Stimulated activated CD8-positive, alpha-beta memory T cell treated with anti-CD3 and anti-CD28 coated beads, Interleukin-12 subunit alpha, Interleukin-12 subunit beta, amount 100 ng/mL, for 4 hours (primary cell): ENCODE measurements at regions not wholly inside any gene's neighbourhood (a gene's known extent, or its start where the extent isn't known, plus 50 kb on each side); places are given as distances from the start of the nearest gene placed in this dataset.
"Not testable (repeated sequence)": the region's sequence is repeated elsewhere in the genome, so short reads cannot be mapped to it uniquely, and the experiment has no call there.

ENCODE experiments used
- DNase-seq: peaks from one replicate; pipeline ENCODE4 v3.0.0-alpha.2; 2020; ENCODE audit warnings: low read depth

- no peak for DNase-seq
These were observed 118.1 kb upstream of the SLC38A2 start for GRCh38 chr12:46490635-46491034.

- no peak for DNase-seq
These were observed 117.4 kb upstream of the SLC38A2 start for GRCh38 chr12:46489951-46490388.

GRCh38 chr12:46487567-46488131, 115.1 kb upstream of the SLC38A2 start:
- DNase-seq: no peak

GRCh38 chr12:46486588-46486987, 114.0 kb upstream of the SLC38A2 start:
- no peak for DNase-seq

- no peak for DNase-seq
These were observed 113.3 kb upstream of the SLC38A2 start for GRCh38 chr12:46485853-46486252.

- DNase-seq: no peak
These were observed 112.0 kb upstream of the SLC38A2 start for GRCh38 chr12:46484396-46485061.

- no peak for DNase-seq
These were observed 111.2 kb upstream of the SLC38A2 start for GRCh38 chr12:46483572-46484395.

- no peak for DNase-seq
These were observed 108.2 kb upstream of the SLC38A2 start for GRCh38 chr12:46480724-46481123.

GRCh38 chr12:46480316-46480715, 107.7 kb upstream of the SLC38A2 start:
- DNase-seq: no peak

- no peak for DNase-seq
These were observed 105.5 kb upstream of the SLC38A2 start for GRCh38 chr12:46478123-46478522.

- DNase-seq: no peak
These were observed 105.0 kb upstream of the SLC38A2 start for GRCh38 chr12:46477541-46477940.

- DNase-seq: no peak
These were observed 103.5 kb upstream of the SLC38A2 start for GRCh38 chr12:46475972-46476645.

GRCh38 chr12:46474385-46474784, 101.8 kb upstream of the SLC38A2 start:
- DNase-seq: not testable (repeated sequence)

GRCh38 chr12:46473634-46474329, 101.2 kb upstream of the SLC38A2 start:
- no peak for DNase-seq

- DNase-seq: no peak
These were observed 100.5 kb upstream of the SLC38A2 start for GRCh38 chr12:46472893-46473633.

- no peak for DNase-seq
These were observed 99.7 kb upstream of the SLC38A2 start for GRCh38 chr12:46472144-46472705.

GRCh38 chr12:46471404-46471803, 98.8 kb upstream of the SLC38A2 start:
- DNase-seq: no peak

- no peak for DNase-seq
These were observed 98.4 kb upstream of the SLC38A2 start for GRCh38 chr12:46470975-46471374.

GRCh38 chr12:46470036-46470627, 97.6 kb upstream of the SLC38A2 start:
- DNase-seq: peak; percentile 12

- no peak for DNase-seq
These were observed 96.2 kb upstream of the SLC38A2 start for GRCh38 chr12:46468813-46469212.
